GM10266 (cell line): ENCODE measurements at regions not wholly inside any gene's neighbourhood (a gene's known extent, or its start where the extent isn't known, plus 50 kb on each side); places are given as distances from the start of the nearest gene placed in this dataset.

Experiments used
- DNase-seq: peaks from one replicate; pipeline ENCODE4 v3.0.0; 2012; ENCODE audit errors: extremely low spot score
- CTCF ChIP-seq: IDR thresholded peaks from 2 replicates; pipeline ENCODE4 v1.5.1; 2012; ENCODE audit warnings: mild to moderate bottlenecking, low read depth; ENCODE audit not compliant: control insufficient read depth, insufficient read depth; ENCODE audit errors: missing control alignments

DNA sequence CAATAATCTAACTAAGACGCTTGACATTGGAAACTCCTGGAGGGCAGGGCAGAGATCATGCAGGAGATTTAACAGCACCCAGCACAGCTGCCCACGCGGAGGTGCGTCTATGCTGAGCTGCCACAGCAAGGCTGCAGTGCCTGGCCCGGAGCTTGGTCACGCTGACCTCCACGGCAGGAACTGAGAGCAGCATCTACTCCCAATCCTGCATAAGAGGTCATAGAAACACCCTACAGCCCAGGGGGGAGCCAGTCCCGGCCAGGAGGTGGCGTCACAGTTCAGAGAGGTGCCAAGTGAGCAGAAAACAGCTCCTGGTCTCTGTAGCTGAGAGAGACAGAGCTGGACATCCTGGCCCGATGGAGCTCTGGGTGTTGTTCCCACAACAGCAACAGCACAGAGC, 121.1 kb upstream of the TMEM45B start:
- TF ChIP-seq CTCF: no peak
- no peak for DNase-seq

GRCh38 chr11:129694966-129695365, 120.7 kb upstream of the TMEM45B start:
- TF ChIP-seq CTCF: no peak
- no peak for DNase-seq

GRCh38 chr11:129695571-129696308, 119.9 kb upstream of the TMEM45B start:
- DNase-seq: peak; percentile 42
- TF ChIP-seq CTCF: peak; percentile 71

- no peak for DNase-seq
- no peak for TF ChIP-seq CTCF
Measured at GRCh38 chr11:129696309-129696989, 119.2 kb upstream of the TMEM45B start.

GRCh38 chr11:129698212-129698611, 117.4 kb upstream of the TMEM45B start:
- DNase-seq: peak; percentile 4
- no peak for TF ChIP-seq CTCF

GRCh38 chr11:129699711-129700304, 115.8 kb upstream of the TMEM45B start:
- TF ChIP-seq CTCF: no peak
- no peak for DNase-seq

DNA sequence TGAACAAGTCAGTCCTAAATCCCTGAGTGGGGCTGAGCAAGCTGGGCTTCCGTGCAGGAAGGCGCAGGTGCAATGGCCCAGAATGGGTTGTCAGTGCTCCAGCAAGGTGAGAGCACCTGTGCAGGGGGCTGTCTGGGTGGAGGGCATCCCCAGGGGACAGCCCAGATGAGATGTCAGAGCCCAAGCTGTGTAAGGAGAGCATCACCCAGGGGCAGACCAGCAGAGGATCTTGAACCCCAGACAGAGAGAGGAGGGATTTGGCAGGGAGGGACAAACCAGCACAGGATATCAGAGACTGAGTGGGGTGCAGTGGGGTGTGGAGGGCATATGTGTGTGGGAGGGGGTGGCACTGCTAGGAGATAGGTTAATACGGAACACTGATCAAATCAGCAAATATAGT, 114.9 kb upstream of the TMEM45B start:
- no peak for DNase-seq
- TF ChIP-seq CTCF: no peak
